ENCODE measurements at regions not wholly inside any gene's neighbourhood (a gene's known extent, or its start where the extent isn't known, plus 50 kb on each side); places are given as distances from the start of the nearest gene placed in this dataset.

GRCh38 chr1:219304227-219305226 is 130.8 kb downstream of the LYPLAL1 start:
- no peak for DNase-seq

- DNase-seq, result no peak
Measured at GRCh38 chr1:219302697-219303096, 129.0 kb downstream of the LYPLAL1 start.

GRCh38 chr1:219299420-219299819 is 125.7 kb downstream of the LYPLAL1 start:
- no peak for DNase-seq

- DNase-seq, result no peak
Measured at GRCh38 chr1:219298571-219299148, 125.0 kb downstream of the LYPLAL1 start.

DNA sequence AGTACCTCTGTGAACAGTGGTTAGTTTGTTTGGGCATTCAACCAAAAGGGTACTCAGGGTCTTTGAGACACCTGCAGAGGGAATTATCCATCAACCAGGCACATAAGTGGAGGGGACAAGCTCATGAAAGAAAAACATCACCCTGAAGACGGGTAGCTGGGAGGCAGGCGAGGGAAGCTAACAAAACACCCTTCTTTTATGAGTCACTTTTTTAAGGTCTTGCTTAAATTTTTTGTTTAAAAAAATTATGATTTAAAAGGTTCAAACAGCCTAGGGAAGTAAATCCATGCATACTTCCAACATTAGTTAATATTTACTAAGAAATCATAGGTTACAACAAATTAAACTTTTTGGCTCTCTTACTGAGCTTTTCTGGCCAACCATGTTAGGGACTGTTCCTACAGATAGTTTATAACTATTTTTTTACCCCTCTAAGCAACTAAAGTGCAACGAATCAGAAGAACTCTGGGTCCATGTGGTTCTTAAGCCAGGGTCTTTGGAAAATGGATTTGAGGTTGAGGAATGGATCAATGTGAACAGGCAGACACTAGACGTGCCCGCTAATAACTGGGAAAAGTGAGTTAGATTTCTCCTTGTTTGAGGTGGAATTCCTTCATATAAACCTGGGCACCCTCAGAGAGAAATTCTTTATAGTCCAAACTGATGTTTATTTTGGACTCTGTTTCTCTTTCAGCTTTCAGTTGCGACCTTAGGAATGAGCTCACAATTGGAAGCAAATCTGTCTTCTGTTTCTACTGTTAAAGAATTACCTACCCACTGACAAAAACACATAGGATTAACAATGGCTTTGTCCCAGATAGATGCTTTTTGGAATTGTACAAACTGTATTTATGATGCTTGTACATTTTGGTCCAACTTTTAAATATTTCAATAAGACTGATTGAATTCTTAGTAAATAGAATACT is 123.0 kb downstream of the LYPLAL1 start:
- DNase-seq, result no peak

- no peak for DNase-seq
Measured at GRCh38 chr1:219294251-219294650, 120.6 kb downstream of the LYPLAL1 start.

- no peak for DNase-seq
Measured at GRCh38 chr1:219293410-219293809, 119.7 kb downstream of the LYPLAL1 start.

DNA sequence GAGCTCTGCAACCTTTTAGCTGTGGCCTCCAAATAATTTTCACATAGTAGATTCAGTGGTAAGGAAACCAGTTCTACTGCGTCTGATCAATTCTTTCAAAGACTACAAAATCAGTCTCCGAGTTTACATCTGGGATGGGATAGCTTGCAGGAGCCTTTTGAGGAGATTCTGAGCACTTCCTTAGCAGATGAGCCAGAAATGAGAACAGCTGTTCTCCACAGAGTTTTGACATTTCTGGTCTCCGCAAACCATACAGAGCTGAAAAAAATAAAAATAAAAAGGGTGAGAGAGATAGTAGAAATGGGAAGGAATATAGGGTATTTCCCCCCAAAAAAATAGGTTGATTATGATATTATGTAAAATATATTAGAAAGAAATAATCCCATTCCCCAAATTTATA is 119.3 kb downstream of the LYPLAL1 start:
- DNase-seq, result no peak

DNA sequence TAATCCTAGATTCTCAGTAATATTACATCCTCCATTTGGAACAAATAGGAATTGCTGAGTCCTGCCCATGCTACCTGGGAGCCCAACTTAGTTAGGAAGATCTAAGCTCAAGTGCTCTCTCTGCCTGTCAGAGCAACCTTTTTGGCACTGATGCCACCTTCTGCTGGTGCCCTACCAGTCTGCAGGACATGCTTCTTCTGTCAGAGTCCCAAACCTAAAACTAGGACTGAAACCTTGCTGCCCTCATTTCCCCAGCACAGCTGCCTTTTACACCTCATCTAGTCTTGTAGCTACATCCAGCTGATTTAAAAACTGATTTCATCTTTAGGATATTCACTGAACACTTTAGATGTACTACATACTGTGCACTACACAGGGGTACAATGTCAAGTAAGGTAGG is 118.7 kb downstream of the LYPLAL1 start:
- no peak for DNase-seq

GRCh38 chr1:219289171-219289570 is 115.5 kb downstream of the LYPLAL1 start:
- no peak for DNase-seq

DNA sequence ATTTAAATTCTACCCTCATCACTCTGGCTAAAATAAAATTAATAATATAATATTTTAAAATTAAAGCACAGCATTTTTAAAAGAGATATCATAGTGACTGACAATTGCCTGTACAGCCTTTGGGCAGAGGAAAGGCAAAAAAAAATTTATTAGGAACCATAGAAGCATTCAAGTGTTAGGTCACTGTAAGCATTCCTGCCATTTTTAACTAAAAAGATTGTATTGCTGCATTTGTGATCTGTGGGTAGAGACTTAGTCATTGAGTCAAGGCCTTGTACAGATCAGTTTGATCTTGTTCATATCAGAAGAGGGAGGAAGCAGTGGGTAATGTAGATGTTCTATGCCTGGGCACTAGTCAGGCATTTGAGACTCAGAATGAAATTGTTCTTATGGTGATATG is 109.9 kb downstream of the LYPLAL1 start:
- no peak for DNase-seq

DNA sequence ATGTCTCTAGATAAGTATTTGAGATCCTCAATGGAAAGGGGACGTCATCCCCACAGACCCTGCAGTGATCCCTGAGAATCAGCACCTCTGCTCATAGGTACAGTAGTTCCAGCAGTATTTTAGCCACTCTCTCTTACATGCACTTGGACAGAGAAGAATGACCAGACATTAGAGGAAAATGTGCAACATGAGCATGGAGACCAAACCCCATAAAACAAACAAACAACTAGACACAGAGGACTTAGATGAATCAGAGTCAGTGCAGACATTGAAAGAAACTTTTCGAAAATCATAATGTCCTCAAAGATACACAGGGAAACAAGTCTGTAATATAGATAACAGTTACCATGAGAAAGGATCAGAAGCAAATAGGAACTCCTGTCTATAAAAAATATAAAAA is 108.2 kb downstream of the LYPLAL1 start:
- DNase-seq, result no peak

GRCh38 chr1:219279017-219279770 is 105.5 kb downstream of the LYPLAL1 start:
- DNase-seq, result no peak

DNA sequence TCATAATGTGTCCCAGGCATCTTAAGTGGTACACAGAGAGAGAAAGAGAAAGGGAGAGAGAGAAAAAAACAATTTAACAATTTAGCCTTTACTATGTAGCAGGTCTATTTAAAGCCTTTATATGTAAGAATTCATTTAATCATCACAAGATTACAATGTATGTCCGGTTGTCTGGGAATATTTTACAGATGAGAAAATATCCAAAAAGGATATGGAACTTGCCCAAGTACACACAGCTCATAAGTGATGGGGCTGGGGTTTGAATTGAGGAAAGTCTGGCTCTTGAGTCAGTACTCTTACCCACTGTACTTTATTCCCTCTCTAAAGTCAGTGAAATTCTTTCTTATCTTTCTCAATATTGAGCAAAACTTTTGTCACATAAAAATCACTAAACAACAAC is 104.6 kb downstream of the LYPLAL1 start:
- no peak for DNase-seq

GRCh38 chr1:219277304-219278105 is 103.8 kb downstream of the LYPLAL1 start:
- no peak for DNase-seq

- no peak for DNase-seq
Measured at GRCh38 chr1:219276049-219276738, 102.5 kb downstream of the LYPLAL1 start.

DNA sequence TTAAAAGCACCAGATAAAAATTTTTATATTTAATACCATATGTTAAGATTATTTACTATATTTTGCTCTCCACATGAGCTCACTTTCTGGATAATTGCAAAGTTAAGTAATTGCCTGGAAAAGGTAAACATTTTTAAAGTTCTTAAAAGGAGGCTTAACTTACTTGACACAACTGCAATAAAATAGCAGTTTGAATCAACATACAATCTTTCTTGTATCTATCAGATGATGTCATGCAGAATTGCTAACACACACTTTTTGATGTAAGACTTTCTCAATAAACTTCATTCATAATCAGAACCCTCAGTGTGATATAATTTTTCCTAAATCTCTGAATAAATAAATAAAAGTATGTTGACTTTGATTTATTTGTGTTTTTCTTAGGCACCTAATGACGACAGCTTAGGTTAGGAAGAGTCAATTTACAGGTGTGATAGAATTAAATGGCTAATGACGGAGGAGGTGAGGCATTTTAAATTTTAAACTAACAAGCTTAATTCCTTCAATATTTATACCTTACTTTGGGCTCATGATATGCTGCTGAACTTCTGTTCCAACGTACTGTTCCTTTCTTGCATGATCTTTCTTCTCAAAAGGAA is 99.5 kb downstream of the LYPLAL1 start:
- no peak for DNase-seq

GRCh38 chr1:219271818-219272535 is 98.3 kb downstream of the LYPLAL1 start:
- DNase-seq, result no peak

DNA sequence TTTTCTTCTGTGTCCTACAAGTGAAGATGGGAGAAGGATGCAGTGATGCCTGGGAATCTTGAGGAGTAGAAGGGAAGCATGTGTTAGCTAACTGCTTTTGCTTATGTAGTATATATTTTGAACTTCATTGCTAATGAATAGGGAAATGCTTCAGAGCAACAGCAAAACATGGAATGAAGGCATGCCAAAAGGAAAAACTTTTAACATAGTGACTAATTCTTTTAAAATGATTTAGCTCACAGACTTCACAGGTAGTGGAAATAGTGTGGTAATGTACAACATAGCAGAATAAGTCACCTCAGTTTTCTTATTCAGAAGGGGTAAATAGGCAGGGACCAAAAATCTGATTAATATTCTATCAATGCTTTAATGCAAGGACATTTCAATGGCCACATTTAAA is 95.5 kb downstream of the LYPLAL1 start:
- DNase-seq, result no peak

- no peak for DNase-seq
Measured at GRCh38 chr1:219266524-219266923, 92.8 kb downstream of the LYPLAL1 start.

Data from stimulated activated CD4-positive, alpha-beta T cell treated with anti-CD3 and anti-CD28 coated beads, Interleukin-2, amount 100 ng/mL, for 48 hours (primary cell).